Neural cell (in vitro differentiated cells): ENCODE measurements at regions not wholly inside any gene's neighbourhood (a gene's known extent, or its start where the extent isn't known, plus 50 kb on each side); places are given as distances from the start of the nearest gene placed in this dataset.

Experiments used
- POLR2AphosphoS5 ChIP-seq: IDR thresholded peaks from 2 replicates; pipeline ENCODE4 v1.6.1; 2012
- TAF1 ChIP-seq: IDR thresholded peaks from 2 replicates; pipeline ENCODE4 v1.6.1; 2012; ENCODE audit warnings: low read depth
- TF ChIP-seq, protein P1 (sequence below): fragments of 450-650 bp; IDR thresholded peaks from 2 replicates; pipeline ENCODE4 v1.5.1; 2014; ENCODE audit warnings: antibody characterized with exemption, mild to moderate bottlenecking, moderate library complexity; ENCODE audit not compliant: poor library complexity, severe bottlenecking

DNA sequence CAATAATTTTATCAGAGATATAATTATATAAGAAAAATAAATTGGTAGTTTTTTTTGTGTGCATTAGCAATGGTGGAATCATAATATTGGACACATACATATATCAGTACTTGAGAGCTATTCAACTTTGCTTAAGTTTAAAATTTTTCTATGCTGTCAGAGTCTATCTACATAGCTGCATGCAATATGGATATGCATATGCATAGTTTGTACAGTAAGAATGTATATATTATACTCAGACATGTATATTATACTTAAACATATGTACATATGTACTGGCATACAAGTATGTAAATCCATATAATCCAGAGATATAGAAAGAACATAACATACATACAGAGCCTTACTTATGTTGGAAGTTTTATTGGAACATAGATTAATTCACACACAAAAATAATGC lies 1043.2 kb downstream of the EFNB2 start:
- TF ChIP-seq, protein P1, sequence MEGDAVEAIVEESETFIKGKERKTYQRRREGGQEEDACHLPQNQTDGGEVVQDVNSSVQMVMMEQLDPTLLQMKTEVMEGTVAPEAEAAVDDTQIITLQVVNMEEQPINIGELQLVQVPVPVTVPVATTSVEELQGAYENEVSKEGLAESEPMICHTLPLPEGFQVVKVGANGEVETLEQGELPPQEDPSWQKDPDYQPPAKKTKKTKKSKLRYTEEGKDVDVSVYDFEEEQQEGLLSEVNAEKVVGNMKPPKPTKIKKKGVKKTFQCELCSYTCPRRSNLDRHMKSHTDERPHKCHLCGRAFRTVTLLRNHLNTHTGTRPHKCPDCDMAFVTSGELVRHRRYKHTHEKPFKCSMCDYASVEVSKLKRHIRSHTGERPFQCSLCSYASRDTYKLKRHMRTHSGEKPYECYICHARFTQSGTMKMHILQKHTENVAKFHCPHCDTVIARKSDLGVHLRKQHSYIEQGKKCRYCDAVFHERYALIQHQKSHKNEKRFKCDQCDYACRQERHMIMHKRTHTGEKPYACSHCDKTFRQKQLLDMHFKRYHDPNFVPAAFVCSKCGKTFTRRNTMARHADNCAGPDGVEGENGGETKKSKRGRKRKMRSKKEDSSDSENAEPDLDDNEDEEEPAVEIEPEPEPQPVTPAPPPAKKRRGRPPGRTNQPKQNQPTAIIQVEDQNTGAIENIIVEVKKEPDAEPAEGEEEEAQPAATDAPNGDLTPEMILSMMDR, result no peak
- TF ChIP-seq TAF1 (no peak), POLR2AphosphoS5 (no peak)
